GM23248 (cell line): ENCODE measurements at regions not wholly inside any gene's neighbourhood (a gene's known extent, or its start where the extent isn't known, plus 50 kb on each side); places are given as distances from the start of the nearest gene placed in this dataset.

ENCODE experiments used
- EZH2 ChIP-seq: fragments of 200-600 bp; sonication (generic); IDR thresholded peaks from 2 replicates; pipeline ENCODE4 v1.6.1; 2018; ENCODE audit warnings: antibody characterized with exemption, mild to moderate bottlenecking; ENCODE audit not compliant: insufficient read depth, poor library complexity, severe bottlenecking
- EZH2phosphoT487 ChIP-seq: fragments of 200-600 bp; sonication (generic); IDR thresholded peaks from 2 replicates; pipeline ENCODE4 v1.6.1; 2018; ENCODE audit warnings: antibody characterized with exemption, moderate library complexity, mild to moderate bottlenecking, low read depth; ENCODE audit not compliant: insufficient read depth

GRCh38 chr3:26558257-26558656, 64.3 kb upstream of the LRRC3B start:
- TF ChIP-seq EZH2 (no peak), EZH2phosphoT487 (no peak)
